Nephron (organoid): ENCODE measurements at regions not wholly inside any gene's neighbourhood (a gene's known extent, or its start where the extent isn't known, plus 50 kb on each side); places are given as distances from the start of the nearest gene placed in this dataset.

Source experiments
- H3K27ac Mint-ChIP-seq, 3 experiments: 2 replicates each; pipeline ENCODE4 v1.8.0; 2020; ENCODE audit warnings: mixed read lengths in 3 of 3, mild to moderate bottlenecking in 2 of 3, moderate library complexity in 1 of 3
- H3K27me3 Mint-ChIP-seq: 2 replicates; pipeline ENCODE4 v1.8.0; 2021; ENCODE audit warnings: low read depth, mild to moderate bottlenecking, moderate library complexity, mixed read lengths
- H3K36me3 Mint-ChIP-seq: 2 replicates; pipeline ENCODE4 v1.8.0; 2020; ENCODE audit warnings: low read depth, mixed read lengths
- H3K4me1 Mint-ChIP-seq: 2 replicates; pipeline ENCODE4 v1.8.0; 2020; ENCODE audit warnings: mixed read lengths
- H3K4me3 Mint-ChIP-seq, 3 experiments: 2 replicates each; pipeline ENCODE4 v1.8.0; 2020; ENCODE audit warnings: mild to moderate bottlenecking in 3 of 3, mixed read lengths in 3 of 3, moderate library complexity in 2 of 3
- H3K9me3 Mint-ChIP-seq: 2 replicates; pipeline ENCODE4 v1.8.0; 2020; ENCODE audit warnings: mixed read lengths
- TF ChIP-seq, protein P1 (sequence below), 3 experiments: fragments of 200-600 bp; sonication (generic); IDR thresholded peaks; one replicate each; pipeline ENCODE4 v1.5.0; 2021; ENCODE audit warnings: antibody characterized with exemption in 3 of 3; ENCODE audit not compliant: unreplicated experiment in 3 of 3

GRCh38 chr17:52673791-52674190, 515.3 kb upstream of the CA10 start:
- no peaks in the 10 kb centered on the region for H3K36me3 Mint-ChIP-seq
- H3K9me3 Mint-ChIP-seq = peaks cover 5% of the 10 kb centered on the region
- H3K27ac Mint-ChIP-seq = no peak overlapping the region
- TF ChIP-seq, protein P1, sequence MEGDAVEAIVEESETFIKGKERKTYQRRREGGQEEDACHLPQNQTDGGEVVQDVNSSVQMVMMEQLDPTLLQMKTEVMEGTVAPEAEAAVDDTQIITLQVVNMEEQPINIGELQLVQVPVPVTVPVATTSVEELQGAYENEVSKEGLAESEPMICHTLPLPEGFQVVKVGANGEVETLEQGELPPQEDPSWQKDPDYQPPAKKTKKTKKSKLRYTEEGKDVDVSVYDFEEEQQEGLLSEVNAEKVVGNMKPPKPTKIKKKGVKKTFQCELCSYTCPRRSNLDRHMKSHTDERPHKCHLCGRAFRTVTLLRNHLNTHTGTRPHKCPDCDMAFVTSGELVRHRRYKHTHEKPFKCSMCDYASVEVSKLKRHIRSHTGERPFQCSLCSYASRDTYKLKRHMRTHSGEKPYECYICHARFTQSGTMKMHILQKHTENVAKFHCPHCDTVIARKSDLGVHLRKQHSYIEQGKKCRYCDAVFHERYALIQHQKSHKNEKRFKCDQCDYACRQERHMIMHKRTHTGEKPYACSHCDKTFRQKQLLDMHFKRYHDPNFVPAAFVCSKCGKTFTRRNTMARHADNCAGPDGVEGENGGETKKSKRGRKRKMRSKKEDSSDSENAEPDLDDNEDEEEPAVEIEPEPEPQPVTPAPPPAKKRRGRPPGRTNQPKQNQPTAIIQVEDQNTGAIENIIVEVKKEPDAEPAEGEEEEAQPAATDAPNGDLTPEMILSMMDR (IDR thresholded peaks at IDR 0.05; ENCODE audit: unreplicated experiment in 3 of 3) = no peak
- H3K27me3 Mint-ChIP-seq = peaks cover 5% of the 10 kb centered on the region
- no peak overlapping the region for H3K4me3 Mint-ChIP-seq
- H3K4me1 Mint-ChIP-seq = peaks cover 7% of the 10 kb centered on the region

DNA sequence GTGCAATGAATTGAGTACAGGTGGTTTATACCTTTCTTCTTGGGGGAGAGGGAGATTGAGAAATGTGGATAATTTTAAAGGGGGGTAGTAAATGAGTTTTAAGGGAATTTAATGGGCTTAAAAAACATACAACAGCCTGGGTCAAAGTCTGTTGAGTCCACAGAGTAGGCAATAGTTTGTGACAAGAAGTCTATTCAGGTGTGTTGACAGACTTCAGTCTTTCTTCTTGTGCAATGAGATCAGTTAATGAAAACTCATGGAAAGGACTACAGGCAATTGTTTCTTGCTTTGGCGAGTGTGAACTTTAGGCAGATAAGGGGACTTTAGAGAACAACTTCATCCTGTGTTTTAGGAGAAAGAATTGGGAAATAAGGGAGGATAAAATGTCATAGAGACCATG, 507.8 kb upstream of the CA10 start:
- H3K27ac Mint-ChIP-seq = no peak overlapping the region
- no peaks in the 10 kb centered on the region for H3K4me1 Mint-ChIP-seq
- no peak overlapping the region for H3K4me3 Mint-ChIP-seq
- no peaks in the 10 kb centered on the region for H3K27me3 Mint-ChIP-seq
- peaks cover 21% of the 10 kb centered on the region for H3K9me3 Mint-ChIP-seq
- no peaks in the 10 kb centered on the region for H3K36me3 Mint-ChIP-seq
- TF ChIP-seq, protein P1 (IDR thresholded peaks at IDR 0.05; ENCODE audit: unreplicated experiment in 3 of 3) = no peak

DNA sequence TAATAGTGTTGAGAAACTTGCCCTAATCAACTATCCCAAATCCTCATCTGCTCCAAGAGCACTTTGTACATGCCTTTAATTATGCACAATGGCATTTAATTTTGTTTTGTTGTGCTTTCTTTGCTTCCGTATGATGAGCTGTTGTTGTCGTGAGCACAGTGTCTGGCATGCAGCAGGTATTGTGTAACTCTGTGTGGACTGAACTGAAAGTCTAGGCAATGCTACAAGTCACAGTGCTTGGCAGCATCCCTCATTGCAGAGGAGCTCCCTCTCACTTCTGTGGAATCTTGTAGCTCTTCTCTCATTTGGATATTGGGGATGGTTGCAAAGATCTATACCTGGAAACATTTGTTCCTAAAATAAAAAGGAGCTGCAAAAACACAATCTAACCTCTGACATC, 502.2 kb upstream of the CA10 start:
- Mint-ChIP-seq H3K9me3 (peaks cover 4% of the 10 kb centered on the region), H3K27ac (no peak overlapping the region), H3K4me3 (no peak overlapping the region), H3K4me1 (no peaks in the 10 kb centered on the region), H3K36me3 (no peaks in the 10 kb centered on the region), H3K27me3 (no peaks in the 10 kb centered on the region)
- TF ChIP-seq, protein P1 (IDR thresholded peaks at IDR 0.05; ENCODE audit: unreplicated experiment in 3 of 3) = no peak

DNA sequence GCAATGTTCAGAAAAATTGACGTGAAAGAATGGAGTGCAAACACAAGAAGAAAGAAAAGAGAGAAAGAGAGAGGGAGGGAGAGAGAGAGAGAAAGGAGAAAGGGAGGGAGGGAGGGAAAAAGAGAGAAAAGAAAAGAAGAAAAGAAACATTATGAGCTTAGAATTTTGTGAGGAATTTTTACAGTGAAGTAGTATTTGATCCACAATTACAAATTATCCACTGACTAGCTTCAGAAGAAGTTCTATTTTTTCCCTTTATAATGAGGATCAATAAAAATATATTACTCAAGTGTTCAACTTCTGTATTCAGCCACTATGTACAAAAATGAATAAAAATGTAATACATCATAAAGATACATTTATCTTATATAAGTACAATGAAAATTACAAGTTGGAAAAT, 494.5 kb upstream of the CA10 start:
- no peak overlapping the region for H3K27ac Mint-ChIP-seq
- H3K36me3 Mint-ChIP-seq = no peaks in the 10 kb centered on the region
- no peak overlapping the region for H3K4me3 Mint-ChIP-seq
- no peaks in the 10 kb centered on the region for H3K27me3 Mint-ChIP-seq
- H3K4me1 Mint-ChIP-seq = no peaks in the 10 kb centered on the region
- peaks cover 4% of the 10 kb centered on the region for H3K9me3 Mint-ChIP-seq
- TF ChIP-seq, protein P1 (IDR thresholded peaks at IDR 0.05; ENCODE audit: unreplicated experiment in 3 of 3) = no peak

GRCh38 chr17:52648995-52649394, 490.5 kb upstream of the CA10 start:
- no peak overlapping the region for H3K4me3 Mint-ChIP-seq
- H3K9me3 Mint-ChIP-seq = no peaks in the 10 kb centered on the region
- H3K27me3 Mint-ChIP-seq = no peaks in the 10 kb centered on the region
- no peaks in the 10 kb centered on the region for H3K36me3 Mint-ChIP-seq
- TF ChIP-seq, protein P1 (IDR thresholded peaks at IDR 0.05; ENCODE audit: unreplicated experiment in 3 of 3) = no peak
- no peaks in the 10 kb centered on the region for H3K4me1 Mint-ChIP-seq
- H3K27ac Mint-ChIP-seq = no peak overlapping the region

DNA sequence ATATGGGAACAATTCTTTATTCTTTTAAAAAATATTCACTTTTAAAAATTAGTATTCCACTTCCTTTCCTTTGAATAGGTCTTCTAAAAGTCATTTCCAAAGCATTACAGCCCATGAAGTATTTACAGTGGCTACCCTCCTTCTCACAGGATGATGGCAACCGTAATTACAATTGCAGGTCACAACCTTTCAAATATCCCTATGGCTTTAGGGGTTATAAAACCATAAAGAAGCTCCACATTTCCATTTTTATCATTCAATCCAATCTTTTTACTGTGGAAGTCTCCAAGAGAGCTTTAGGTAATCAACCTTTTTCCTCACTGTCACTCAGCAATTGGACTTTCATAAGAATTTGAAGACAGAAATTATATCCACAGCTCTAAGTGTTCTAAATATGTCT, 488.9 kb upstream of the CA10 start:
- H3K9me3 Mint-ChIP-seq = no peaks in the 10 kb centered on the region
- H3K36me3 Mint-ChIP-seq = no peaks in the 10 kb centered on the region
- H3K4me1 Mint-ChIP-seq = no peaks in the 10 kb centered on the region
- TF ChIP-seq, protein P1 (IDR thresholded peaks at IDR 0.05; ENCODE audit: unreplicated experiment in 3 of 3) = no peak
- no peak overlapping the region for H3K4me3 Mint-ChIP-seq
- no peaks in the 10 kb centered on the region for H3K27me3 Mint-ChIP-seq
- no peak overlapping the region for H3K27ac Mint-ChIP-seq
